ENCODE measurements at regions not wholly inside any gene's neighbourhood (a gene's known extent, or its start where the extent isn't known, plus 50 kb on each side); places are given as distances from the start of the nearest gene placed in this dataset.

DNA sequence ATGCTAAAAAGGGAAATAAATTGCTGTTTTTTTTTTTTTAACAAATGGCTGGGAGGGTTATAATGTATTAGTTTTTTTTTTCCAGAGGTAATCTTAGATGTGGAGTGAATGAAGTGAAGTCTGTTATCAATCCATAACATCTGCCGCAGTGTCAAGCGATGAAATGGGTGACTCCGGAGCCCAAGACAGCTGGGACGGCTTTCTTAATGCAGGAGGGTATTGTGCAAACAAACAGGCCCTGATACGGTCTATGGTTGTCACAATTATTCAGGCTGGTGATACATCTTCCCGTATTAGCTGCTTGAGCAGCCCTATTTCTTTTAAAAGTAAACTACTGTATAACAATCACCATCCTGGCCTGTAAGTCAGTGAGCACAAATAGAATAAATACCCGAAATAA lies 1231.2 kb downstream of the GATA3 start:
- Histone ChIP-seq H4K8ac (ENCODE audit: low read depth in 2 of 2, low read length in 2 of 2) (no peak overlapping the region), H3K27ac (ENCODE audit: insufficient read depth, low read length) (no peak overlapping the region), H2BK5ac (ENCODE audit: low read depth, low read length, poor library complexity, severe bottlenecking) (no peak overlapping the region), H3K4me3 (ENCODE audit: insufficient read depth, low read depth, low read length) (no peak overlapping the region), H2BK120ac (ENCODE audit: low read depth, low read length) (no peak overlapping the region), H4K20me1 (ENCODE audit: insufficient read depth, low read length) (no peaks in the 10 kb centered on the region), H3K4me2 (ENCODE audit: low read depth, low read length) (no peak overlapping the region), H3K9ac (ENCODE audit: low read depth, low read length) (no peak overlapping the region), H3K9me3 (ENCODE audit: control insufficient read depth, insufficient read depth, low read length) (0 out of 2 replicates have a peak, but pooled peaks cover 2% of the 10 kb centered on the region), H4K91ac (ENCODE audit: insufficient read depth, low read depth, low read length) (no peak overlapping the region), H3K4ac (ENCODE audit: low read depth, low read length) (no peak overlapping the region), H3K27me3 (ENCODE audit: control insufficient read depth, insufficient read depth, low read length) (no peaks in the 10 kb centered on the region; the same call in 1 of the 2 replicates), H2BK15ac (ENCODE audit: low read depth, low read length) (no peak overlapping the region), H3K23ac (ENCODE audit: low read depth, low read length) (no peak overlapping the region), H2AFZ (replicated peaks; ENCODE audit: low read length, poor library complexity) (no peak overlapping the region), H4K5ac (ENCODE audit: low read depth, low read length) (no peak overlapping the region), H3K18ac (ENCODE audit: low read depth, low read length) (no peak overlapping the region), H3K79me1 (ENCODE audit: low read depth in 1 of 2, low read length in 2 of 2) (no peaks in the 10 kb centered on the region), H2AK5ac (ENCODE audit: low read depth, low read length) (no peak overlapping the region), H3K4me1 (ENCODE audit: control insufficient read depth, insufficient read depth, low read length) (no peaks in the 10 kb centered on the region), H3K36me3 (ENCODE audit: control insufficient read depth, insufficient read depth, low read length) (no peaks in the 10 kb centered on the region), H2AK9ac (replicated peaks; ENCODE audit: low read depth, low read length, poor library complexity) (no peak overlapping the region), H3K56ac (ENCODE audit: extremely low read depth, insufficient read depth, low read length) (no peak overlapping the region), H3K14ac (replicated peaks; ENCODE audit: low read depth, low read length) (no peak overlapping the region), H2BK20ac (ENCODE audit: low read depth, low read length) (no peak overlapping the region), H3K9me1 (ENCODE audit: insufficient read depth, low read length) (no peaks in the 10 kb centered on the region)
- ChIA-PET CTCF (interaction anchor here (0.8 kb wide), 1 partner anchor 10 kb away, joined by 3 read pairs; no protein-coding TSS in a partner anchor), POLR2A (ENCODE audit: unreplicated experiment) (no interaction called here)
- intact Hi-C loops (cut with micrococcal nuclease) (no loop called here), dilution Hi-C loops (cut with HindIII; ENCODE audit: low sequenced_read_pairs, unreplicated experiment) (no loop called here), in situ Hi-C loops (cut with MboI; ENCODE audit: low sequenced_read_pairs) (no loop called here)
- ATAC-seq (ENCODE audit: low read depth) (no peak), DNase-seq (no peak)
- BruUV-seq (replicated peaks) = no TSS peak
- no peak for TF ChIP-seq CHD1 (IDR thresholded peaks at IDR 0.05; ENCODE audit: low read depth, low read length)
- TF ChIP-seq, protein P1, sequence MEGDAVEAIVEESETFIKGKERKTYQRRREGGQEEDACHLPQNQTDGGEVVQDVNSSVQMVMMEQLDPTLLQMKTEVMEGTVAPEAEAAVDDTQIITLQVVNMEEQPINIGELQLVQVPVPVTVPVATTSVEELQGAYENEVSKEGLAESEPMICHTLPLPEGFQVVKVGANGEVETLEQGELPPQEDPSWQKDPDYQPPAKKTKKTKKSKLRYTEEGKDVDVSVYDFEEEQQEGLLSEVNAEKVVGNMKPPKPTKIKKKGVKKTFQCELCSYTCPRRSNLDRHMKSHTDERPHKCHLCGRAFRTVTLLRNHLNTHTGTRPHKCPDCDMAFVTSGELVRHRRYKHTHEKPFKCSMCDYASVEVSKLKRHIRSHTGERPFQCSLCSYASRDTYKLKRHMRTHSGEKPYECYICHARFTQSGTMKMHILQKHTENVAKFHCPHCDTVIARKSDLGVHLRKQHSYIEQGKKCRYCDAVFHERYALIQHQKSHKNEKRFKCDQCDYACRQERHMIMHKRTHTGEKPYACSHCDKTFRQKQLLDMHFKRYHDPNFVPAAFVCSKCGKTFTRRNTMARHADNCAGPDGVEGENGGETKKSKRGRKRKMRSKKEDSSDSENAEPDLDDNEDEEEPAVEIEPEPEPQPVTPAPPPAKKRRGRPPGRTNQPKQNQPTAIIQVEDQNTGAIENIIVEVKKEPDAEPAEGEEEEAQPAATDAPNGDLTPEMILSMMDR (conservative IDR thresholded peaks at IDR 0.05; ENCODE audit: low read depth, low read length) = no peak
- TF ChIP-seq, protein P2, sequence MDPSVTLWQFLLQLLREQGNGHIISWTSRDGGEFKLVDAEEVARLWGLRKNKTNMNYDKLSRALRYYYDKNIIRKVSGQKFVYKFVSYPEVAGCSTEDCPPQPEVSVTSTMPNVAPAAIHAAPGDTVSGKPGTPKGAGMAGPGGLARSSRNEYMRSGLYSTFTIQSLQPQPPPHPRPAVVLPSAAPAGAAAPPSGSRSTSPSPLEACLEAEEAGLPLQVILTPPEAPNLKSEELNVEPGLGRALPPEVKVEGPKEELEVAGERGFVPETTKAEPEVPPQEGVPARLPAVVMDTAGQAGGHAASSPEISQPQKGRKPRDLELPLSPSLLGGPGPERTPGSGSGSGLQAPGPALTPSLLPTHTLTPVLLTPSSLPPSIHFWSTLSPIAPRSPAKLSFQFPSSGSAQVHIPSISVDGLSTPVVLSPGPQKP (IDR thresholded peaks at IDR 0.05; ENCODE audit: borderline replicate concordance, low read depth, low read length) = no peak
- no peak for TF ChIP-seq POLR2A (IDR thresholded peaks at IDR 0.05; ENCODE audit: low read depth, low read length)
- TF ChIP-seq FOS (IDR thresholded peaks at IDR 0.05; ENCODE audit: low read depth, low read length) = no peak
- no peak for TF ChIP-seq NFE2L2 (IDR thresholded peaks at IDR 0.05; ENCODE audit: low read depth, low read length)
- TF ChIP-seq SMC3 (IDR thresholded peaks at IDR 0.05; ENCODE audit: low read depth, low read length) = no peak
- TF ChIP-seq CEBPB (IDR thresholded peaks at IDR 0.05; ENCODE audit: low read depth, low read length) = no peak
- WGBS, 2 experiments (ENCODE audit: extremely low coverage in 2 of 2, insufficient read length in 1 of 2) = 15% methylated on average over 4 of the region's 7 CpGs; no CpG with 5 or more reads in 1 of the 2 experiments

Data from IMR-90 (cell line).